Upper lobe of left lung (tissue), 4 donors: ENCODE measurements at regions not wholly inside any gene's neighbourhood (a gene's known extent, or its start where the extent isn't known, plus 50 kb on each side); places are given as distances from the start of the nearest gene placed in this dataset.

Experiments
- EP300 ChIP-seq, 4 donors: sonication (generic); formaldehyde crosslinking; IDR thresholded peaks; one replicate each; pipeline ENCODE4 v1.5.1; 2017; ENCODE audit warnings: antibody characterized with exemption in 4 of 4, control low read depth in 2 of 4
- POLR2A ChIP-seq, 4 donors: fragments of 450-650 bp; IDR thresholded peaks; one replicate each; pipeline ENCODE4 v1.5.1; 2016 to 2017; ENCODE audit warnings: antibody characterized with exemption in 4 of 4, mild to moderate bottlenecking in 2 of 4
- POLR2AphosphoS5 ChIP-seq, 2 donors: sonication (generic); formaldehyde crosslinking; IDR thresholded peaks; one replicate each; pipeline ENCODE4 v1.5.1; 2017; ENCODE audit warnings: antibody characterized with exemption in 2 of 2
- TF ChIP-seq, protein P1 (sequence below), 6 experiments: fragments of 450-650 bp in 4 of 6; fragments of 200-600 bp in 2 of 6; sonication (generic) in 2 of 6; IDR thresholded peaks; one replicate each; pipeline ENCODE4 v1.5.1; 2016 to 2019; ENCODE audit warnings: antibody characterized with exemption in 6 of 6

DNA sequence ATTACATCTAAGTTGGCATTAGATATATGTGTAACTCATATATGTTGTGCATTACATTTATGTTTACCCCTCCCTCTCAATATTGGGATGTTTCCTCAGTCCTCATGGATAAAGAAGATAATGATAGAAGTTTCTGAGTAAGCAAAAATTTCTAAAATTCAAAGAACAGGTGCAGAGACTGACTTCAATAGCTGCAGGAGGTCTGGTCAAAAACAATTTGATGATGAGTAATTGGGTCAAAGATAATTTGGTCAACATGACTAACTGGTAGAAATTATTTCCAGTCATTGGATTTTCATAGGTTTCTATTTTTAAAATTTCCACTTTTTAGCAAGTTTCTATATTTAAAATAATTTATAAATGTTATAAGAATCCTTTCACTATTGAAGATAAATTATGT lies 1130.9 kb upstream of the SLC39A10 start:
- TF ChIP-seq, protein P1, sequence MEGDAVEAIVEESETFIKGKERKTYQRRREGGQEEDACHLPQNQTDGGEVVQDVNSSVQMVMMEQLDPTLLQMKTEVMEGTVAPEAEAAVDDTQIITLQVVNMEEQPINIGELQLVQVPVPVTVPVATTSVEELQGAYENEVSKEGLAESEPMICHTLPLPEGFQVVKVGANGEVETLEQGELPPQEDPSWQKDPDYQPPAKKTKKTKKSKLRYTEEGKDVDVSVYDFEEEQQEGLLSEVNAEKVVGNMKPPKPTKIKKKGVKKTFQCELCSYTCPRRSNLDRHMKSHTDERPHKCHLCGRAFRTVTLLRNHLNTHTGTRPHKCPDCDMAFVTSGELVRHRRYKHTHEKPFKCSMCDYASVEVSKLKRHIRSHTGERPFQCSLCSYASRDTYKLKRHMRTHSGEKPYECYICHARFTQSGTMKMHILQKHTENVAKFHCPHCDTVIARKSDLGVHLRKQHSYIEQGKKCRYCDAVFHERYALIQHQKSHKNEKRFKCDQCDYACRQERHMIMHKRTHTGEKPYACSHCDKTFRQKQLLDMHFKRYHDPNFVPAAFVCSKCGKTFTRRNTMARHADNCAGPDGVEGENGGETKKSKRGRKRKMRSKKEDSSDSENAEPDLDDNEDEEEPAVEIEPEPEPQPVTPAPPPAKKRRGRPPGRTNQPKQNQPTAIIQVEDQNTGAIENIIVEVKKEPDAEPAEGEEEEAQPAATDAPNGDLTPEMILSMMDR (IDR thresholded peaks at IDR 0.05) = no peak
- no peak for TF ChIP-seq POLR2A (IDR thresholded peaks at IDR 0.05)
- no peak for TF ChIP-seq POLR2AphosphoS5 (IDR thresholded peaks at IDR 0.05)
- no peak for TF ChIP-seq EP300 (IDR thresholded peaks at IDR 0.05)
